ENCODE measurements at regions not wholly inside any gene's neighbourhood (a gene's known extent, or its start where the extent isn't known, plus 50 kb on each side); places are given as distances from the start of the nearest gene placed in this dataset.

DNA sequence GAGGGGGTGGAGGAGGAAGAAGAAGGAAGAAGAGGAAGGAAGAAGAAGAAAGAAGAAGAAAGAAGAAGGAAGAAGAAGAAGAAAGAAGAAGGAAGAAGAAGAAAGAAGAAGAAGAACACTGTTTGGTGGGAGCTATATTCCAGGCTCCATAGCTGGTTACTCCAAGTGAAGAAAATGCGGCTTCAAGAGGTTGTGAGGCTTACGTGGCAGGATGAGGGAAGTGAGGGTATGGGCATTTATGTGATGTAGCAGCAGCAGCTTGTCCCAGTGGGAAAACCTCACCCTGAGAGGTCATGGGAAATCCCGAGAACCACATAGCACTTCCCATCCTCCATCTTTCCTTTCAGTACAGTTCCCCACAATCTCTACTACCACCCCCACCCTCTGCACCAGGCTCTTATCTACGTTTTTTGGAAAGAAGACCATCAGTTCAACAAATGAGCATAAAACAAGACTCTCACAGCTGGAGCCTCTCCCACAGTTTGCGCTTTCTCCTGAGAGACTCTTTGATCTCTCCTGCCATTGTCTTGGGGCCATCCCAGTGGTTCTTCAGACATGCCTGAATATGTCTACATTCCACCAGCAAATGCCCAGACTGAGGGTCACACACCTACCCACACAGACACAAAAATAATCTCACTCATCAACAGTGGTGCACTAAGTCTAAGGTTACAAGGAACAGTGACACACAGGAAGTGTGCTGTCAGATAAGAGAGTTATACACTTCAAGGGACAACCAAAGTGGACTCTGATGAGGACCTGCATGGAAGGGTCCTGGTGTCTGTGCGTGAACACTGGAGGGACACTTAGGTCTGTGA lies 77.9 kb upstream of the KCNJ15 start:
- TF ChIP-seq CTCF (IDR thresholded peaks at IDR 0.05) (no peak), POLR2AphosphoS5 (IDR thresholded peaks at IDR 0.05; ENCODE audit: low read depth, low read length) (no peak), REST (IDR thresholded peaks at IDR 0.05; ENCODE audit: insufficient read depth in 1 of 2, low read depth in 2 of 2, low read length in 1 of 2) (no peak), TCF7L2 (IDR thresholded peaks at IDR 0.05; ENCODE audit: low read depth, low read length) (no peak), SIN3A (IDR thresholded peaks at IDR 0.05; ENCODE audit: borderline replicate concordance, insufficient read depth, low read depth, low read length) (no peak)
